A549 (cell line): ENCODE measurements at regions not wholly inside any gene's neighbourhood (a gene's known extent, or its start where the extent isn't known, plus 50 kb on each side); places are given as distances from the start of the nearest gene placed in this dataset.
A peak's percentile ranks its signal among the peaks of the same experiment; 100 is the strongest.

Source experiments
- ATAC-seq, 2 experiments: fragments of 200-7000 bp in 1 of 2; fragments of >200 bp in 1 of 2; cut with Nextera tagmentation in 1 of 2; cut with Tn5 transposase in 1 of 2; 3 replicates each; pipeline versions ENCODE4 v1.8.0 to v1.9.1; 2018 to 2020; ENCODE audit warnings: mild to moderate bottlenecking in 1 of 2, moderate library complexity in 1 of 2
- CTCF ChIA-PET: fragments of 300-600 bp; sonication (Branson Sonifier 250); formaldehyde crosslinking; extraction: SDS; loops from one replicate; lab custom pipeline; 2021; ENCODE audit warnings: antibody characterized with exemption, inconsistent platforms; lab: Yijun Ruan, JAX
- POLR2A ChIA-PET: fragments of 350-600 bp; formaldehyde crosslinking; extraction: SDS; loops from one replicate; lab custom pipeline; 2021; ENCODE audit warnings: antibody characterized with exemption, inconsistent platforms; lab: Yijun Ruan, JAX
- DNase-seq, 2 experiments: peaks; one replicate each; pipeline versions ENCODE4 v3.0.0 to v3.0.0-alpha.2; 2011 to 2016; ENCODE audit warnings: low read depth in 1 of 2, low spot score in 1 of 2
- FAIRE-seq: peaks from 2 replicates; lab custom pipeline; 2011; peaks lifted over from hg19 to GRCh38; lab: Jason Lieb, UNC
- H3K27ac ChIP-seq, 2 experiments: fragments of >200 bp; sonication (Bioruptor Twin); formaldehyde crosslinking; 3 replicates each; pipeline ENCODE4 v1.5.1; 2016 to 2017
- H3K4me1 ChIP-seq: fragments of >200 bp; sonication (Bioruptor Twin); formaldehyde crosslinking; 3 replicates; pipeline ENCODE4 v1.6.1; 2016
- H3K4me2 ChIP-seq: fragments of >200 bp; sonication (Bioruptor Twin); formaldehyde crosslinking; 3 replicates; pipeline ENCODE4 v1.6.1; 2016
- H3K4me3 ChIP-seq: fragments of >200 bp; sonication (Bioruptor Twin); formaldehyde crosslinking; 3 replicates; pipeline ENCODE4 v1.5.1; 2016
- H3K9me3 ChIP-seq: fragments of >200 bp; sonication (Bioruptor Twin); formaldehyde crosslinking; 3 replicates; pipeline ENCODE4 v1.6.1; 2016
- CBX8 ChIP-seq: fragments of 200-600 bp; sonication (generic); IDR thresholded peaks from 2 replicates; pipeline ENCODE4 v1.6.1; 2016
- CEBPB ChIP-seq, 2 experiments: fragments of >200 bp in 1 of 2; sonication (Bioruptor Twin) in 1 of 2; formaldehyde crosslinking in 1 of 2; IDR thresholded peaks; 2 replicates each; pipeline ENCODE4 v1.6.1; 2012 to 2016
- CHD2 ChIP-seq: fragments of 150-350 bp; IDR thresholded peaks from 2 replicates; pipeline ENCODE4 v1.6.1; 2014; ENCODE audit warnings: low read length; ENCODE audit not compliant: partially characterized antibody
- FOSB ChIP-seq: fragments of 250-450 bp; sonication (Bioruptor Pico); IDR thresholded peaks from 2 replicates; pipeline ENCODE4 v1.5.0; 2020; ENCODE audit warnings: mild to moderate bottlenecking, moderate library complexity
- HDAC2 ChIP-seq: fragments of 200-600 bp; sonication (generic); IDR thresholded peaks from 2 replicates; pipeline ENCODE4 v1.6.1; 2016
- HOXB5 ChIP-seq: fragments of 250-450 bp; sonication (Bioruptor Pico); IDR thresholded peaks from 2 replicates; pipeline ENCODE4 v1.5.0; 2020; ENCODE audit warnings: mild to moderate bottlenecking, moderate library complexity
- KDM1A ChIP-seq: fragments of 200-600 bp; sonication (generic); IDR thresholded peaks from 2 replicates; pipeline ENCODE4 v1.6.1; 2016; ENCODE audit warnings: low read depth, mild to moderate bottlenecking
- NPAS2 ChIP-seq: fragments of 250-450 bp; sonication (Bioruptor Pico); IDR thresholded peaks from 2 replicates; pipeline ENCODE4 v1.8.0; 2022; ENCODE audit warnings: mild to moderate bottlenecking, moderate library complexity, borderline replicate concordance
- POLR2AphosphoS2 ChIP-seq: conservative IDR thresholded peaks from 2 replicates; pipeline ENCODE4 v1.6.1; 2012; ENCODE audit warnings: low read length, improper control_type of control experiment, inconsistent platforms
- RAD21 ChIP-seq, 2 experiments: fragments of >200 bp in 1 of 2; sonication (Bioruptor Twin) in 1 of 2; formaldehyde crosslinking in 1 of 2; IDR thresholded peaks in 1 of 2; conservative IDR thresholded peaks in 1 of 2; 2 replicates in 1 of 2; 3 replicates in 1 of 2; pipeline ENCODE4 v1.6.1; 2012 to 2018; ENCODE audit warnings: inconsistent platforms in 1 of 2
- RARB ChIP-seq: fragments of 250-450 bp; sonication (Bioruptor Pico); IDR thresholded peaks from 2 replicates; pipeline ENCODE4 v1.8.0; 2021; ENCODE audit warnings: mild to moderate bottlenecking, moderate library complexity
- RCOR1 ChIP-seq: fragments of 150-350 bp; IDR thresholded peaks from 2 replicates; pipeline ENCODE4 v1.6.1; 2014; ENCODE audit warnings: antibody characterized with exemption, low read length, low read depth
- RFX5 ChIP-seq: fragments of 450-650 bp; IDR thresholded peaks from 2 replicates; pipeline ENCODE4 v1.7.1; 2014; ENCODE audit warnings: antibody characterized with exemption, mild to moderate bottlenecking, moderate library complexity
- SMC3 ChIP-seq: fragments of >200 bp; sonication (Bioruptor Twin); formaldehyde crosslinking; IDR thresholded peaks from 3 replicates; pipeline ENCODE4 v1.6.1; 2018; ENCODE audit warnings: inconsistent platforms
- SREBF2 ChIP-seq: fragments of 450-650 bp; IDR thresholded peaks from 2 replicates; pipeline ENCODE4 v1.6.1; 2014; ENCODE audit warnings: mild to moderate bottlenecking, moderate library complexity
- ZC3H11A ChIP-seq: fragments of 450-650 bp; IDR thresholded peaks from 2 replicates; pipeline ENCODE4 v1.6.1; 2014; ENCODE audit warnings: antibody characterized with exemption, mild to moderate bottlenecking
- ZNF302 ChIP-seq: fragments of 250-450 bp; sonication (Bioruptor Pico); IDR thresholded peaks from 2 replicates; pipeline ENCODE4 v1.9.0; 2021; ENCODE audit warnings: inconsistent platforms, mild to moderate bottlenecking, moderate library complexity
- WGBS: methylation state at CpG from one replicate; pipeline ENCODE4 v1.1.6; 2017; ENCODE audit errors: missing lambda C conversion rate; 5-methylcytosine and 5-hydroxymethylcytosine counted together
- TF ChIP-seq, protein P1 (sequence below): fragments of 200-600 bp; sonication (generic); IDR thresholded peaks from 2 replicates; pipeline ENCODE4 v1.6.1; 2016; ENCODE audit warnings: antibody characterized with exemption, mild to moderate bottlenecking, moderate library complexity
- TF ChIP-seq, protein P2 (sequence below): IDR thresholded peaks from 2 replicates; pipeline ENCODE4 v1.6.1; 2012

DNA sequence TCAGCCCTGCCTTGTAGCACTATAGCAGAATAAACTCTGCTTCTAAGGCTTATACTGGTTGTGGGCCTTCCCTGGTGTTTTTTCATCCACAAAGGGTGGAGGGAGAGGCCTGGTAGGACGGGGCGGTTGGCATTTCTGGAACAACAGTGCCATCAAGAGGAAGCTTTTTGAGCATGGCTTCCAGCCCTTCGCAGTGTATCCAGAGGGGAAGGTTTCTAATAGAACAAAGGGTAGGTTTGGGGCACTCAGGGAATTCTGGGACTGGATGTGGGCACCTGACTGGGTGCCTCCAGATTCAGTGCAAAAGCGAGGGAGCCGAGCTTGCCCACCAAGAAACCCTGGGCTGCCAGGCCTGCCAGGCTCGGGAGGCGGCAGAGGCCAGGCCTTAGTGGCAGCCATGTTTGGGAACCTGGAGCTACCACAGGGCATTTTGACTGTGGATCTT, 229.6 kb upstream of the AGTR2 start:
- TF ChIP-seq CHD2, result no peak
- no peak for TF ChIP-seq POLR2AphosphoS2
- TF ChIP-seq RAD21 (conservative IDR thresholded peaks at IDR 0.05 in 1 of 2, IDR thresholded peaks at IDR 0.05 in 1 of 2), result 0 out of 5 replicates have a peak, but pooled peaks of 1 of the 2 experiments have one; percentile 7
- no peak for TF ChIP-seq RCOR1
- TF ChIP-seq HDAC2, result no peak
- no peak for TF ChIP-seq RFX5
- TF ChIP-seq, protein P1, sequence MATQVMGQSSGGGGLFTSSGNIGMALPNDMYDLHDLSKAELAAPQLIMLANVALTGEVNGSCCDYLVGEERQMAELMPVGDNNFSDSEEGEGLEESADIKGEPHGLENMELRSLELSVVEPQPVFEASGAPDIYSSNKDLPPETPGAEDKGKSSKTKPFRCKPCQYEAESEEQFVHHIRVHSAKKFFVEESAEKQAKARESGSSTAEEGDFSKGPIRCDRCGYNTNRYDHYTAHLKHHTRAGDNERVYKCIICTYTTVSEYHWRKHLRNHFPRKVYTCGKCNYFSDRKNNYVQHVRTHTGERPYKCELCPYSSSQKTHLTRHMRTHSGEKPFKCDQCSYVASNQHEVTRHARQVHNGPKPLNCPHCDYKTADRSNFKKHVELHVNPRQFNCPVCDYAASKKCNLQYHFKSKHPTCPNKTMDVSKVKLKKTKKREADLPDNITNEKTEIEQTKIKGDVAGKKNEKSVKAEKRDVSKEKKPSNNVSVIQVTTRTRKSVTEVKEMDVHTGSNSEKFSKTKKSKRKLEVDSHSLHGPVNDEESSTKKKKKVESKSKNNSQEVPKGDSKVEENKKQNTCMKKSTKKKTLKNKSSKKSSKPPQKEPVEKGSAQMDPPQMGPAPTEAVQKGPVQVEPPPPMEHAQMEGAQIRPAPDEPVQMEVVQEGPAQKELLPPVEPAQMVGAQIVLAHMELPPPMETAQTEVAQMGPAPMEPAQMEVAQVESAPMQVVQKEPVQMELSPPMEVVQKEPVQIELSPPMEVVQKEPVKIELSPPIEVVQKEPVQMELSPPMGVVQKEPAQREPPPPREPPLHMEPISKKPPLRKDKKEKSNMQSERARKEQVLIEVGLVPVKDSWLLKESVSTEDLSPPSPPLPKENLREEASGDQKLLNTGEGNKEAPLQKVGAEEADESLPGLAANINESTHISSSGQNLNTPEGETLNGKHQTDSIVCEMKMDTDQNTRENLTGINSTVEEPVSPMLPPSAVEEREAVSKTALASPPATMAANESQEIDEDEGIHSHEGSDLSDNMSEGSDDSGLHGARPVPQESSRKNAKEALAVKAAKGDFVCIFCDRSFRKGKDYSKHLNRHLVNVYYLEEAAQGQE, result no peak
- TF ChIP-seq RARB (CRISPR knock-in tag), result no peak
- POLR2A ChIA-PET, result no interaction called here
- Histone ChIP-seq H3K27ac (no peak overlapping the region), H3K4me1 (no peaks in the 10 kb centered on the region), H3K4me3 (no peak overlapping the region), H3K9me3 (peaks cover 20% of the 10 kb centered on the region), H3K4me2 (no peak overlapping the region)
- 92% methylated on average over 6 of the region's 7 CpGs for WGBS
- FAIRE-seq (no peak), ATAC-seq (peak in 1 of 2 experiments; percentile 44; a peak in 2 of 6 replicates), DNase-seq (peak in 1 of 2 experiments; percentile 4)
- CTCF ChIA-PET, result no interaction called here

DNA sequence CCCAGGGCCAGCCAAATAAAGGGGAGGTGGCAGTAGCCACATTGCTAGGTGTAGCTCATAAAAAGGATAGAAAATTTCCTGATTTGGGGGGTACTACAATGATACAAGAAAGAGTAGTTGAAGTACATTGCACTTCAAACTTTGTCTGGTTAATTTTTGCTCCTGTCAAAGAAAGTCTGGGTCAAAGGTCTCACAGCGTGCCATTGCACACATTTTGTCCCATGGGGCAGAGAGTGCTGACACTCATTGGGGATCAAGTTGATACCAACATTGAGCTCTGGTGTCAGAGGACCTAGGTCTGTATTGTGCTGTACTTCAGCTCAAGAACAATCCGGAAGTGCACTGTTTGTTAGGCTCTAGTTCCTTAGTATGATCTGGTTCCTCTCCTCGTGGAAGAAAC, 229.2 kb upstream of the AGTR2 start:
- FAIRE-seq, result no peak
- 84% methylated on average over 3 of the region's 3 CpGs for WGBS
- H3K4me3 ChIP-seq, result no peak overlapping the region
- CTCF ChIA-PET, result no interaction called here
- no peak for ATAC-seq
- POLR2A ChIA-PET, result no interaction called here
- peaks cover 16% of the 10 kb centered on the region for H3K9me3 ChIP-seq
- H3K4me1 ChIP-seq, result no peaks in the 10 kb centered on the region
- no peak for DNase-seq
- H3K27ac ChIP-seq, result no peak overlapping the region
- no peak overlapping the region for H3K4me2 ChIP-seq
- TF ChIP-seq SMC3 (no peak), HOXB5 (CRISPR knock-in tag) (no peak), CEBPB (IDR thresholded peaks at IDR 0.05) (no peak), RFX5 (no peak), SREBF2 (no peak), ZC3H11A (no peak), ZNF302 (CRISPR knock-in tag) (no peak), CBX8 (no peak), KDM1A (no peak), FOSB (CRISPR knock-in tag) (no peak), NPAS2 (CRISPR knock-in tag) (no peak)
- TF ChIP-seq, protein P2, sequence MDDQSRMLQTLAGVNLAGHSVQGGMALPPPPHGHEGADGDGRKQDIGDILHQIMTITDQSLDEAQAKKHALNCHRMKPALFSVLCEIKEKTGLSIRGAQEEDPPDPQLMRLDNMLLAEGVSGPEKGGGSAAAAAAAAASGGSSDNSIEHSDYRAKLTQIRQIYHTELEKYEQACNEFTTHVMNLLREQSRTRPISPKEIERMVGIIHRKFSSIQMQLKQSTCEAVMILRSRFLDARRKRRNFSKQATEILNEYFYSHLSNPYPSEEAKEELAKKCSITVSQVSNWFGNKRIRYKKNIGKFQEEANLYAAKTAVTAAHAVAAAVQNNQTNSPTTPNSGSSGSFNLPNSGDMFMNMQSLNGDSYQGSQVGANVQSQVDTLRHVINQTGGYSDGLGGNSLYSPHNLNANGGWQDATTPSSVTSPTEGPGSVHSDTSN, result no peak
- TF ChIP-seq, protein P1, result no peak
